HUES48 (cell line): ENCODE measurements at regions not wholly inside any gene's neighbourhood (a gene's known extent, or its start where the extent isn't known, plus 50 kb on each side); places are given as distances from the start of the nearest gene placed in this dataset.

Experiments used
- H3K27ac ChIP-seq: one replicate; pipeline ENCODE4 v1.7.0; 2013; ENCODE audit warnings: low read depth, low read length, inconsistent platforms
- H3K27me3 ChIP-seq: 2 replicates; pipeline ENCODE4 v1.6.1; 2013; ENCODE audit warnings: mild to moderate bottlenecking, low read length; ENCODE audit not compliant: control insufficient read depth, insufficient read depth
- H3K36me3 ChIP-seq: 2 replicates; pipeline ENCODE4 v1.6.1; 2013; ENCODE audit warnings: low read length; ENCODE audit not compliant: control insufficient read depth, insufficient read depth
- H3K4me1 ChIP-seq: 2 replicates; pipeline ENCODE4 v1.6.1; 2013; ENCODE audit warnings: mild to moderate bottlenecking, low read length; ENCODE audit not compliant: control insufficient read depth, insufficient read depth
- H3K4me3 ChIP-seq: 2 replicates; pipeline ENCODE4 v1.5.1; 2013; ENCODE audit warnings: mild to moderate bottlenecking, low read depth, low read length
- H3K9ac ChIP-seq: 2 replicates; pipeline ENCODE4 v1.6.1; 2013; ENCODE audit warnings: mild to moderate bottlenecking, low read depth, low read length, moderate library complexity
- H3K9me3 ChIP-seq: 2 replicates; pipeline ENCODE4 v1.6.1; 2013; ENCODE audit warnings: low read length; ENCODE audit not compliant: control insufficient read depth, insufficient read depth

GRCh38 chr2:8149985-8150539 lies 531.8 kb upstream of the ID2 start:
- no peaks in the 10 kb centered on the region for H3K27me3 ChIP-seq
- H3K4me3 ChIP-seq: no peak overlapping the region
- H3K9me3 ChIP-seq: no peaks in the 10 kb centered on the region
- no peaks in the 10 kb centered on the region for H3K36me3 ChIP-seq
- H3K9ac ChIP-seq: no peak overlapping the region
- H3K4me1 ChIP-seq: no peaks in the 10 kb centered on the region
- no peak overlapping the region for H3K27ac ChIP-seq

- H3K27me3 ChIP-seq: no peaks in the 10 kb centered on the region
- H3K9ac ChIP-seq: no peak overlapping the region
- H3K27ac ChIP-seq: no peak overlapping the region
- no peak overlapping the region for H3K4me3 ChIP-seq
- H3K36me3 ChIP-seq: no peaks in the 10 kb centered on the region
- no peaks in the 10 kb centered on the region for H3K4me1 ChIP-seq
- no peaks in the 10 kb centered on the region for H3K9me3 ChIP-seq
These were observed 530.0 kb upstream of the ID2 start for GRCh38 chr2:8151888-8152287.

- Histone ChIP-seq H3K27me3 (no peaks in the 10 kb centered on the region), H3K9ac (no peak overlapping the region), H3K36me3 (no peaks in the 10 kb centered on the region), H3K9me3 (no peaks in the 10 kb centered on the region), H3K4me1 (no peaks in the 10 kb centered on the region), H3K4me3 (no peak overlapping the region), H3K27ac (no peak overlapping the region)
These were observed 529.2 kb upstream of the ID2 start for GRCh38 chr2:8152392-8153257.

GRCh38 chr2:8153258-8153718 lies 528.6 kb upstream of the ID2 start:
- Histone ChIP-seq H3K9ac (no peak overlapping the region), H3K9me3 (no peaks in the 10 kb centered on the region), H3K27me3 (no peaks in the 10 kb centered on the region), H3K36me3 (no peaks in the 10 kb centered on the region), H3K27ac (no peak overlapping the region), H3K4me1 (0 out of 2 replicates have a peak, but pooled peaks cover 5% of the 10 kb centered on the region), H3K4me3 (no peak overlapping the region)

- H3K4me3 ChIP-seq: no peak overlapping the region
- H3K27ac ChIP-seq: no peak overlapping the region
- H3K9me3 ChIP-seq: no peaks in the 10 kb centered on the region
- H3K27me3 ChIP-seq: no peaks in the 10 kb centered on the region
- H3K9ac ChIP-seq: no peak overlapping the region
- no peaks in the 10 kb centered on the region for H3K36me3 ChIP-seq
- peaks cover 15% of the 10 kb centered on the region; the same call in 1 of the 2 replicates for H3K4me1 ChIP-seq
These were observed 527.6 kb upstream of the ID2 start for GRCh38 chr2:8154270-8154669.

- Histone ChIP-seq H3K27ac (no peak overlapping the region), H3K4me1 (peaks cover 16% of the 10 kb centered on the region; the same call in 1 of the 2 replicates), H3K27me3 (no peaks in the 10 kb centered on the region), H3K4me3 (no peak overlapping the region), H3K9me3 (no peaks in the 10 kb centered on the region), H3K9ac (no peak overlapping the region), H3K36me3 (no peaks in the 10 kb centered on the region)
These were observed 526.9 kb upstream of the ID2 start for GRCh38 chr2:8154936-8155335.

GRCh38 chr2:8157621-8158430 lies 524.0 kb upstream of the ID2 start:
- no peaks in the 10 kb centered on the region for H3K9me3 ChIP-seq
- no peak overlapping the region for H3K9ac ChIP-seq
- no peak overlapping the region for H3K4me3 ChIP-seq
- H3K4me1 ChIP-seq: peaks cover 20% of the 10 kb centered on the region
- H3K27me3 ChIP-seq: no peaks in the 10 kb centered on the region
- no peaks in the 10 kb centered on the region for H3K36me3 ChIP-seq
- H3K27ac ChIP-seq: peak overlapping the region; percentile 25

GRCh38 chr2:8158711-8159110 lies 523.1 kb upstream of the ID2 start:
- Histone ChIP-seq H3K9me3 (no peaks in the 10 kb centered on the region), H3K4me1 (peaks cover 20% of the 10 kb centered on the region), H3K36me3 (no peaks in the 10 kb centered on the region), H3K27me3 (no peaks in the 10 kb centered on the region), H3K27ac (no peak overlapping the region), H3K9ac (no peak overlapping the region), H3K4me3 (no peak overlapping the region)

- Histone ChIP-seq H3K9me3 (no peaks in the 10 kb centered on the region), H3K4me1 (peaks cover 20% of the 10 kb centered on the region), H3K9ac (no peak overlapping the region), H3K4me3 (no peak overlapping the region), H3K27ac (no peak overlapping the region), H3K36me3 (no peaks in the 10 kb centered on the region), H3K27me3 (no peaks in the 10 kb centered on the region)
These were observed 522.5 kb upstream of the ID2 start for GRCh38 chr2:8159211-8159965.

GRCh38 chr2:8159966-8160603 lies 521.8 kb upstream of the ID2 start:
- Histone ChIP-seq H3K9ac (no peak overlapping the region), H3K27me3 (no peaks in the 10 kb centered on the region), H3K9me3 (no peaks in the 10 kb centered on the region), H3K27ac (no peak overlapping the region), H3K36me3 (no peaks in the 10 kb centered on the region), H3K4me3 (no peak overlapping the region), H3K4me1 (peaks cover 20% of the 10 kb centered on the region)
